Ishikawa (cell line): ENCODE measurements at regions not wholly inside any gene's neighbourhood (a gene's known extent, or its start where the extent isn't known, plus 50 kb on each side); places are given as distances from the start of the nearest gene placed in this dataset.
A peak's percentile ranks its signal among the peaks of the same experiment; 100 is the strongest.
"Not testable (repeated sequence)": the region's sequence is repeated elsewhere in the genome, so short reads cannot be mapped to it uniquely, and the experiment has no call there.

Experiments used
- CEBPB ChIP-seq: IDR thresholded peaks from 2 replicates; pipeline ENCODE4 v1.6.1; 2012
- CREB1 ChIP-seq: IDR thresholded peaks from 2 replicates; pipeline ENCODE4 v1.6.1; 2012; ENCODE audit warnings: low read depth
- NFIC ChIP-seq: IDR thresholded peaks from 2 replicates; pipeline ENCODE4 v1.6.1; 2012
- TAF1 ChIP-seq: IDR thresholded peaks from 2 replicates; pipeline ENCODE4 v1.6.1; 2012; ENCODE audit warnings: low read depth, mild to moderate bottlenecking
- TEAD4 ChIP-seq: IDR thresholded peaks from 2 replicates; pipeline ENCODE4 v1.6.1; 2012
- YY1 ChIP-seq: IDR thresholded peaks from 2 replicates; pipeline ENCODE4 v1.6.1; 2012; ENCODE audit warnings: low read depth
- TF ChIP-seq, protein P1 (sequence below): IDR thresholded peaks from 2 replicates; pipeline ENCODE4 v1.6.1; 2012; ENCODE audit warnings: low read depth, mild to moderate bottlenecking

DNA sequence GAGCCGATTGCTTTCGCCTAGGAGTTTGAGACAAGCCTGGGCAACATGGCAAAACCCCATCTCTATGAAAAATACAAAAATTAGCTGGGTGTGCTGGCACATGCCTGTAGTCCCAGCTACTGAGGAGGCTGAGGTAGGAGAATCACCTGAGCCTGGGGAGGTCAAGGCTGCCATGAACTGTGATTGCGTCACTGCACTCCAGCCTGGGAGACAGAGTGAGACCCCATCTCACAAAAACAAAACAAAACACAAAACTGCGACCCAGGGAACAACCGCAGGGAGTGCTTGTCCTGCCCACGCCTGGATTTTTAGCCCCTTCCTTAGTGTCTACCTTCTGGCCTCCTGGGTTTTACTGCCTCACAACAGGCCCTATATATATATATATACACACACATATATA lies 82.2 kb downstream of the IGLL1 start:
- TF ChIP-seq CREB1, YY1, TEAD4, TAF1, NFIC: not testable (repeated sequence)
- TF ChIP-seq, protein P1, sequence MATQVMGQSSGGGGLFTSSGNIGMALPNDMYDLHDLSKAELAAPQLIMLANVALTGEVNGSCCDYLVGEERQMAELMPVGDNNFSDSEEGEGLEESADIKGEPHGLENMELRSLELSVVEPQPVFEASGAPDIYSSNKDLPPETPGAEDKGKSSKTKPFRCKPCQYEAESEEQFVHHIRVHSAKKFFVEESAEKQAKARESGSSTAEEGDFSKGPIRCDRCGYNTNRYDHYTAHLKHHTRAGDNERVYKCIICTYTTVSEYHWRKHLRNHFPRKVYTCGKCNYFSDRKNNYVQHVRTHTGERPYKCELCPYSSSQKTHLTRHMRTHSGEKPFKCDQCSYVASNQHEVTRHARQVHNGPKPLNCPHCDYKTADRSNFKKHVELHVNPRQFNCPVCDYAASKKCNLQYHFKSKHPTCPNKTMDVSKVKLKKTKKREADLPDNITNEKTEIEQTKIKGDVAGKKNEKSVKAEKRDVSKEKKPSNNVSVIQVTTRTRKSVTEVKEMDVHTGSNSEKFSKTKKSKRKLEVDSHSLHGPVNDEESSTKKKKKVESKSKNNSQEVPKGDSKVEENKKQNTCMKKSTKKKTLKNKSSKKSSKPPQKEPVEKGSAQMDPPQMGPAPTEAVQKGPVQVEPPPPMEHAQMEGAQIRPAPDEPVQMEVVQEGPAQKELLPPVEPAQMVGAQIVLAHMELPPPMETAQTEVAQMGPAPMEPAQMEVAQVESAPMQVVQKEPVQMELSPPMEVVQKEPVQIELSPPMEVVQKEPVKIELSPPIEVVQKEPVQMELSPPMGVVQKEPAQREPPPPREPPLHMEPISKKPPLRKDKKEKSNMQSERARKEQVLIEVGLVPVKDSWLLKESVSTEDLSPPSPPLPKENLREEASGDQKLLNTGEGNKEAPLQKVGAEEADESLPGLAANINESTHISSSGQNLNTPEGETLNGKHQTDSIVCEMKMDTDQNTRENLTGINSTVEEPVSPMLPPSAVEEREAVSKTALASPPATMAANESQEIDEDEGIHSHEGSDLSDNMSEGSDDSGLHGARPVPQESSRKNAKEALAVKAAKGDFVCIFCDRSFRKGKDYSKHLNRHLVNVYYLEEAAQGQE = not testable (repeated sequence)
- TF ChIP-seq CEBPB = peak; percentile 39; the same call in 1 of the 2 replicates
